PC-9 (cell line): ENCODE measurements at regions not wholly inside any gene's neighbourhood (a gene's known extent, or its start where the extent isn't known, plus 50 kb on each side); places are given as distances from the start of the nearest gene placed in this dataset.

ENCODE experiments used
- EZH2 ChIP-seq: fragments of 200-600 bp; sonication (generic); IDR thresholded peaks from 2 replicates; pipeline ENCODE4 v1.8.0; 2017; ENCODE audit warnings: antibody characterized with exemption, low read depth
- TF ChIP-seq, protein P1 (sequence below): fragments of 200-600 bp; sonication (generic); conservative IDR thresholded peaks from 2 replicates; pipeline ENCODE4 v1.6.1; 2017; ENCODE audit warnings: mixed run types, antibody characterized with exemption, mild to moderate bottlenecking, moderate library complexity

DNA sequence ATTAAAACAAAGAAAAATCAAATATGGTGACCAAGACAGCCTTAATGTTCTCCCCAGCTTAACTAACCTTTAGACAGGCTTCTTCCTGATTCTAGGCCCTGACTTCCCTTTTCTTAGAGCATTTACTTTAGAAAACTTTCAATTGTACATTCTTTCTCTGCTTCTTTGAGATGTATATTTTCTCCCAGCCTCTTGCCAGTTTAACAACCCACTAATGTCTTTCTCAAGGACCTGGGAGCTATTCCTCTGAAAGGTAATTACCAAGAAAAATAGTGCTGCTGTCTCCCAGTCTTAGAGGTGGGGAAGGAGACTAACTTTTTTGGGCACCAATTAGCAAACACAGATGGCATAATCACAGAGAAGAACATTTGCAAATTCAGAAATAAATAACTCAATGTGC, 62.8 kb upstream of the KCNQ5 start:
- TF ChIP-seq, protein P1, sequence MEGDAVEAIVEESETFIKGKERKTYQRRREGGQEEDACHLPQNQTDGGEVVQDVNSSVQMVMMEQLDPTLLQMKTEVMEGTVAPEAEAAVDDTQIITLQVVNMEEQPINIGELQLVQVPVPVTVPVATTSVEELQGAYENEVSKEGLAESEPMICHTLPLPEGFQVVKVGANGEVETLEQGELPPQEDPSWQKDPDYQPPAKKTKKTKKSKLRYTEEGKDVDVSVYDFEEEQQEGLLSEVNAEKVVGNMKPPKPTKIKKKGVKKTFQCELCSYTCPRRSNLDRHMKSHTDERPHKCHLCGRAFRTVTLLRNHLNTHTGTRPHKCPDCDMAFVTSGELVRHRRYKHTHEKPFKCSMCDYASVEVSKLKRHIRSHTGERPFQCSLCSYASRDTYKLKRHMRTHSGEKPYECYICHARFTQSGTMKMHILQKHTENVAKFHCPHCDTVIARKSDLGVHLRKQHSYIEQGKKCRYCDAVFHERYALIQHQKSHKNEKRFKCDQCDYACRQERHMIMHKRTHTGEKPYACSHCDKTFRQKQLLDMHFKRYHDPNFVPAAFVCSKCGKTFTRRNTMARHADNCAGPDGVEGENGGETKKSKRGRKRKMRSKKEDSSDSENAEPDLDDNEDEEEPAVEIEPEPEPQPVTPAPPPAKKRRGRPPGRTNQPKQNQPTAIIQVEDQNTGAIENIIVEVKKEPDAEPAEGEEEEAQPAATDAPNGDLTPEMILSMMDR = no peak
- TF ChIP-seq EZH2 = no peak
